ENCODE measurements at regions not wholly inside any gene's neighbourhood (a gene's known extent, or its start where the extent isn't known, plus 50 kb on each side); places are given as distances from the start of the nearest gene placed in this dataset.
A peak's percentile ranks its signal among the peaks of the same experiment; 100 is the strongest.
"Not testable (repeated sequence)": the region's sequence is repeated elsewhere in the genome, so short reads cannot be mapped to it uniquely, and the experiment has no call there.

GRCh38 chr7:124179641-124180040 lies 146.8 kb upstream of the TMEM229A start:
- H3K9me2 ChIP-seq (replicated peaks; ENCODE audit: insufficient read depth, low read length) = no peaks in the 10 kb centered on the region
- H3K4me3 ChIP-seq (ENCODE audit: insufficient read depth, low read length, poor library complexity, severe bottlenecking) = no peak overlapping the region
- H3K4me2 ChIP-seq (ENCODE audit: low read depth, low read length, poor library complexity, severe bottlenecking) = no peak overlapping the region
- TF ChIP-seq EZH2phosphoT487 (conservative IDR thresholded peaks at IDR 0.05; ENCODE audit: low read length) = no peak
- TF ChIP-seq CTCF (IDR thresholded peaks at IDR 0.05; ENCODE audit: insufficient read depth, low read length, poor library complexity, severe bottlenecking) = no peak
- H3K9ac ChIP-seq (ENCODE audit: low read length) = no peak overlapping the region
- H3K79me2 ChIP-seq (ENCODE audit: insufficient read depth, low read length) = no peaks in the 10 kb centered on the region
- H3F3A ChIP-seq (ENCODE audit: insufficient read depth) = no peaks in the 10 kb centered on the region
- peaks cover 4% of the 10 kb centered on the region; the same call in 1 of the 2 replicates for H3K9me3 ChIP-seq (ENCODE audit: insufficient read depth, low read length)
- no peak overlapping the region for H2AFZ ChIP-seq (ENCODE audit: low read depth, low read length, severe bottlenecking)
- no peaks in the 10 kb centered on the region for H4K20me1 ChIP-seq (ENCODE audit: low read depth, low read length)
- H3K27me3 ChIP-seq (ENCODE audit: low read length) = no peaks in the 10 kb centered on the region
- H3K27ac ChIP-seq (ENCODE audit: low read depth, low read length) = no peak overlapping the region
- H3K36me3 ChIP-seq (ENCODE audit: low read length) = no peaks in the 10 kb centered on the region

GRCh38 chr7:124177891-124178290 lies 145.0 kb upstream of the TMEM229A start:
- Histone ChIP-seq H3K9me2 (replicated peaks; ENCODE audit: insufficient read depth, low read length) (no peaks in the 10 kb centered on the region), H3K27me3 (ENCODE audit: low read length) (no peaks in the 10 kb centered on the region), H3K4me2 (ENCODE audit: low read depth, low read length, poor library complexity, severe bottlenecking) (no peak overlapping the region), H3F3A (ENCODE audit: insufficient read depth) (no peaks in the 10 kb centered on the region), H3K4me3 (ENCODE audit: insufficient read depth, low read length, poor library complexity, severe bottlenecking) (no peak overlapping the region), H3K27ac (ENCODE audit: low read depth, low read length) (no peak overlapping the region), H3K79me2 (ENCODE audit: insufficient read depth, low read length) (no peaks in the 10 kb centered on the region), H3K9me3 (ENCODE audit: insufficient read depth, low read length) (peaks cover 4% of the 10 kb centered on the region; the same call in 1 of the 2 replicates), H3K9ac (ENCODE audit: low read length) (no peak overlapping the region), H2AFZ (ENCODE audit: low read depth, low read length, severe bottlenecking) (no peak overlapping the region), H3K36me3 (ENCODE audit: low read length) (no peaks in the 10 kb centered on the region), H4K20me1 (ENCODE audit: low read depth, low read length) (no peaks in the 10 kb centered on the region)
- TF ChIP-seq CTCF (IDR thresholded peaks at IDR 0.05; ENCODE audit: insufficient read depth, low read length, poor library complexity, severe bottlenecking) (no peak), EZH2phosphoT487 (conservative IDR thresholded peaks at IDR 0.05; ENCODE audit: low read length) (no peak)

GRCh38 chr7:124171812-124172211 lies 138.9 kb upstream of the TMEM229A start:
- H3K4me3 ChIP-seq (ENCODE audit: insufficient read depth, low read length, poor library complexity, severe bottlenecking); H3K9ac ChIP-seq (ENCODE audit: low read length); H2AFZ ChIP-seq (ENCODE audit: low read depth, low read length, severe bottlenecking); H3K79me2 ChIP-seq (ENCODE audit: insufficient read depth, low read length); H3K9me2 ChIP-seq (replicated peaks; ENCODE audit: insufficient read depth, low read length); H3K27me3 ChIP-seq (ENCODE audit: low read length); H3K4me2 ChIP-seq (ENCODE audit: low read depth, low read length, poor library complexity, severe bottlenecking); H3K27ac ChIP-seq (ENCODE audit: low read depth, low read length); H3F3A ChIP-seq (ENCODE audit: insufficient read depth); H3K9me3 ChIP-seq (ENCODE audit: insufficient read depth, low read length); H3K36me3 ChIP-seq (ENCODE audit: low read length); H4K20me1 ChIP-seq (ENCODE audit: low read depth, low read length): not testable (repeated sequence)

- no peak overlapping the region for H3K27ac ChIP-seq (ENCODE audit: low read depth, low read length)
- no peaks in the 10 kb centered on the region for H3K79me2 ChIP-seq (ENCODE audit: insufficient read depth, low read length)
- H3F3A ChIP-seq (ENCODE audit: insufficient read depth) = no peaks in the 10 kb centered on the region
- H3K9me2 ChIP-seq (replicated peaks; ENCODE audit: insufficient read depth, low read length) = no peaks in the 10 kb centered on the region
- no peak overlapping the region for H3K9ac ChIP-seq (ENCODE audit: low read length)
- H3K27me3 ChIP-seq (ENCODE audit: low read length) = no peaks in the 10 kb centered on the region
- H3K9me3 ChIP-seq (ENCODE audit: insufficient read depth, low read length) = peaks cover 3% of the 10 kb centered on the region; the same call in 1 of the 2 replicates
- no peak overlapping the region for H2AFZ ChIP-seq (ENCODE audit: low read depth, low read length, severe bottlenecking)
- TF ChIP-seq EZH2phosphoT487 (conservative IDR thresholded peaks at IDR 0.05; ENCODE audit: low read length) = no peak
- TF ChIP-seq CTCF (IDR thresholded peaks at IDR 0.05; ENCODE audit: insufficient read depth, low read length, poor library complexity, severe bottlenecking) = peak; percentile 37
- no peak overlapping the region for H3K4me3 ChIP-seq (ENCODE audit: insufficient read depth, low read length, poor library complexity, severe bottlenecking)
- H4K20me1 ChIP-seq (ENCODE audit: low read depth, low read length) = no peaks in the 10 kb centered on the region
- no peaks in the 10 kb centered on the region for H3K36me3 ChIP-seq (ENCODE audit: low read length)
- H3K4me2 ChIP-seq (ENCODE audit: low read depth, low read length, poor library complexity, severe bottlenecking) = no peak overlapping the region
Observed at GRCh38 chr7:124171068-124171467, 138.2 kb upstream of the TMEM229A start.

Measured in SU-DHL-6 (cell line).